ENCODE measurements at regions not wholly inside any gene's neighbourhood (a gene's known extent, or its start where the extent isn't known, plus 50 kb on each side); places are given as distances from the start of the nearest gene placed in this dataset.

DNA sequence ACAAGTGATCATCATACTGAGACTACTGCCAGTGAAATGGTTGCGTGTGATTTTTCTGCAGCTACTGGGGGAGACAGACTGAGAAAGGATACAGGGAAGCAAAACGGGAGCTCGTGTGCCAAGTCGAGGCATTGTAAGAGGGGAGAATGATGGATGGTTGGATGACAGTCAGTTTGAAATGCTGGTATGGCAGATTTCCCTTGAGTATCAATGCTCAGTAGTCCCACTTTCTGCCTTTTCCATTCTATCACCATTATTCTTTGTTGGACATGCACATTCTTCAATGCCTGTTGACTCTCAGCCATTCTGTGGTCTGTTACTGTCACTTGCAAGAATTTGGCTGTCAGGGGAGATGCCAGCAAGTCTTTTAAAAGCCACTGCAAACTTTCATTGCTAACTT lies 510.6 kb upstream of the RBFOX1 start:
- TF ChIP-seq, protein P1, sequence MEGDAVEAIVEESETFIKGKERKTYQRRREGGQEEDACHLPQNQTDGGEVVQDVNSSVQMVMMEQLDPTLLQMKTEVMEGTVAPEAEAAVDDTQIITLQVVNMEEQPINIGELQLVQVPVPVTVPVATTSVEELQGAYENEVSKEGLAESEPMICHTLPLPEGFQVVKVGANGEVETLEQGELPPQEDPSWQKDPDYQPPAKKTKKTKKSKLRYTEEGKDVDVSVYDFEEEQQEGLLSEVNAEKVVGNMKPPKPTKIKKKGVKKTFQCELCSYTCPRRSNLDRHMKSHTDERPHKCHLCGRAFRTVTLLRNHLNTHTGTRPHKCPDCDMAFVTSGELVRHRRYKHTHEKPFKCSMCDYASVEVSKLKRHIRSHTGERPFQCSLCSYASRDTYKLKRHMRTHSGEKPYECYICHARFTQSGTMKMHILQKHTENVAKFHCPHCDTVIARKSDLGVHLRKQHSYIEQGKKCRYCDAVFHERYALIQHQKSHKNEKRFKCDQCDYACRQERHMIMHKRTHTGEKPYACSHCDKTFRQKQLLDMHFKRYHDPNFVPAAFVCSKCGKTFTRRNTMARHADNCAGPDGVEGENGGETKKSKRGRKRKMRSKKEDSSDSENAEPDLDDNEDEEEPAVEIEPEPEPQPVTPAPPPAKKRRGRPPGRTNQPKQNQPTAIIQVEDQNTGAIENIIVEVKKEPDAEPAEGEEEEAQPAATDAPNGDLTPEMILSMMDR (IDR thresholded peaks at IDR 0.05; ENCODE audit: insufficient read depth, low read length, poor library complexity, severe bottlenecking): no peak
- no peak for TF ChIP-seq EZH2phosphoT487 (conservative IDR thresholded peaks at IDR 0.05; ENCODE audit: low read length)

All from SU-DHL-6 (cell line).